DOHH2 (cell line): ENCODE measurements at regions not wholly inside any gene's neighbourhood (a gene's known extent, or its start where the extent isn't known, plus 50 kb on each side); places are given as distances from the start of the nearest gene placed in this dataset.

ENCODE experiments used
- H3F3A ChIP-seq: fragments of 200-600 bp; sonication (generic), shearing (Covaris generic); 2 replicates; pipeline ENCODE4 v1.6.0; 2016; ENCODE audit warnings: antibody characterized with exemption, mild to moderate bottlenecking; ENCODE audit not compliant: control insufficient read depth, insufficient read depth
- H3K27ac ChIP-seq: fragments of 200-600 bp; sonication (generic); 2 replicates; pipeline ENCODE4 v1.5.1; 2014; ENCODE audit warnings: low read depth, mild to moderate bottlenecking, low read length, moderate library complexity
- H3K27me3 ChIP-seq: fragments of 200-600 bp; sonication (generic); 2 replicates; pipeline ENCODE4 v1.6.1; 2014; ENCODE audit warnings: mild to moderate bottlenecking, low read length, mixed read lengths; ENCODE audit not compliant: control insufficient read depth
- H3K36me3 ChIP-seq: fragments of 200-600 bp; sonication (generic); 2 replicates; pipeline ENCODE4 v1.6.1; 2014; ENCODE audit warnings: mild to moderate bottlenecking, low read length, moderate library complexity, mixed read lengths; ENCODE audit not compliant: control insufficient read depth
- H3K4me1 ChIP-seq: fragments of 200-600 bp; sonication (generic); 2 replicates; pipeline ENCODE4 v1.6.1; 2014; ENCODE audit warnings: mild to moderate bottlenecking, low read length, mixed read lengths; ENCODE audit not compliant: control insufficient read depth
- H3K4me2 ChIP-seq: fragments of 200-600 bp; sonication (generic); 2 replicates; pipeline ENCODE4 v1.6.0; 2014; ENCODE audit warnings: mild to moderate bottlenecking, low read length, moderate library complexity
- H3K4me3 ChIP-seq: fragments of 200-600 bp; sonication (generic); 2 replicates; pipeline ENCODE4 v1.5.1; 2014; ENCODE audit warnings: mild to moderate bottlenecking, low read length, mixed read lengths
- H3K79me2 ChIP-seq: fragments of 200-600 bp; sonication (generic); 2 replicates; pipeline ENCODE4 v1.6.1; 2014; ENCODE audit warnings: mild to moderate bottlenecking, low read length, mixed read lengths; ENCODE audit not compliant: control insufficient read depth
- H3K9me2 ChIP-seq: fragments of 200-600 bp; sonication (generic); replicated peaks from 2 replicates; pipeline ENCODE4 v1.6.1; 2014; ENCODE audit warnings: mild to moderate bottlenecking, low read length, mixed read lengths; ENCODE audit not compliant: control insufficient read depth
- H3K9me3 ChIP-seq: fragments of 200-600 bp; sonication (generic); 2 replicates; pipeline ENCODE4 v1.6.1; 2014; ENCODE audit warnings: antibody characterized with exemption, low read length, mixed read lengths; ENCODE audit not compliant: control insufficient read depth, insufficient read depth
- H4K20me1 ChIP-seq: fragments of 200-600 bp; sonication (generic); 2 replicates; pipeline ENCODE4 v1.6.0; 2014; ENCODE audit warnings: low read depth, mild to moderate bottlenecking, antibody characterized with exemption, low read length, moderate library complexity; ENCODE audit not compliant: control insufficient read depth, insufficient read depth
- CTCF ChIP-seq: fragments of 200-600 bp; sonication (generic); IDR thresholded peaks from one replicate; pipeline ENCODE4 v1.5.1; 2014; ENCODE audit warnings: antibody characterized with exemption, mild to moderate bottlenecking, low read depth, low read length; ENCODE audit not compliant: poor library complexity, severe bottlenecking
- EZH2phosphoT487 ChIP-seq: fragments of 200-600 bp; sonication (generic); IDR thresholded peaks from 2 replicates; pipeline ENCODE4 v1.6.1; 2017; ENCODE audit warnings: borderline replicate concordance, mild to moderate bottlenecking, antibody characterized with exemption, low read length, moderate library complexity, mixed read lengths

GRCh38 chr12:78672033-78672432, 192.5 kb upstream of the SYT1 start:
- Histone ChIP-seq H4K20me1 (no peaks in the 10 kb centered on the region), H3K9me2 (no peaks in the 10 kb centered on the region), H3K4me2 (no peak overlapping the region), H3K27me3 (no peaks in the 10 kb centered on the region), H3K4me3 (no peak overlapping the region), H3K9me3 (no peaks in the 10 kb centered on the region), H3K4me1 (no peaks in the 10 kb centered on the region), H3K36me3 (no peaks in the 10 kb centered on the region), H3K27ac (no peak overlapping the region), H3K79me2 (no peaks in the 10 kb centered on the region), H3F3A (no peaks in the 10 kb centered on the region)
- TF ChIP-seq CTCF, result no peak
- no peak for TF ChIP-seq EZH2phosphoT487

- Histone ChIP-seq H3K36me3 (no peaks in the 10 kb centered on the region), H3K4me3 (no peak overlapping the region), H3K27ac (no peak overlapping the region), H3K79me2 (no peaks in the 10 kb centered on the region), H3K9me2 (no peaks in the 10 kb centered on the region), H3K4me1 (no peaks in the 10 kb centered on the region), H3K9me3 (no peaks in the 10 kb centered on the region), H3K4me2 (no peak overlapping the region), H3K27me3 (no peaks in the 10 kb centered on the region), H4K20me1 (no peaks in the 10 kb centered on the region), H3F3A (no peaks in the 10 kb centered on the region)
- TF ChIP-seq CTCF (no peak), EZH2phosphoT487 (no peak)
Observed at GRCh38 chr12:78674311-78675090, 190.1 kb upstream of the SYT1 start.

GRCh38 chr12:78680596-78680995, 184.0 kb upstream of the SYT1 start:
- H3K27ac ChIP-seq, result no peak overlapping the region
- no peaks in the 10 kb centered on the region for H3K4me1 ChIP-seq
- no peak for TF ChIP-seq CTCF
- no peak for TF ChIP-seq EZH2phosphoT487
- no peak overlapping the region for H3K4me3 ChIP-seq
- no peaks in the 10 kb centered on the region for H3K27me3 ChIP-seq
- H3F3A ChIP-seq, result no peaks in the 10 kb centered on the region
- H3K79me2 ChIP-seq, result no peaks in the 10 kb centered on the region
- no peaks in the 10 kb centered on the region for H3K9me2 ChIP-seq
- no peak overlapping the region for H3K4me2 ChIP-seq
- no peaks in the 10 kb centered on the region for H3K9me3 ChIP-seq
- no peaks in the 10 kb centered on the region for H3K36me3 ChIP-seq
- H4K20me1 ChIP-seq, result no peaks in the 10 kb centered on the region
